NCI-H510A (cell line): ENCODE measurements at regions not wholly inside any gene's neighbourhood (a gene's known extent, or its start where the extent isn't known, plus 50 kb on each side); places are given as distances from the start of the nearest gene placed in this dataset.

Experiments used
- DNase-seq: peaks from one replicate; lab custom pipeline; 2025; lab: John Stamatoyannopoulos, UW

- no peak for DNase-seq
Observed at GRCh38 chr4:156101571-156101970, 147.9 kb upstream of the CTSO start.

- no peak for DNase-seq
Observed at GRCh38 chr4:156100651-156101050, 147.0 kb upstream of the CTSO start.

- DNase-seq = no peak
Observed at GRCh38 chr4:156098805-156099204, 145.1 kb upstream of the CTSO start.

- DNase-seq = no peak
Observed at GRCh38 chr4:156085100-156085499, 131.4 kb upstream of the CTSO start.

GRCh38 chr4:156084373-156084772 lies 130.7 kb upstream of the CTSO start:
- DNase-seq = no peak

- no peak for DNase-seq
Observed at GRCh38 chr4:156073976-156074375, 120.3 kb upstream of the CTSO start.

- no peak for DNase-seq
Observed at GRCh38 chr4:156060661-156061060, 107.0 kb upstream of the CTSO start.

- no peak for DNase-seq
Observed at GRCh38 chr4:156053174-156053573, 99.5 kb upstream of the CTSO start.

GRCh38 chr4:156052116-156052515 lies 98.5 kb upstream of the CTSO start:
- no peak for DNase-seq

GRCh38 chr4:156038772-156039171 lies 85.1 kb upstream of the CTSO start:
- DNase-seq = no peak

- no peak for DNase-seq
Observed at GRCh38 chr4:156036496-156036895, 82.8 kb upstream of the CTSO start.

- DNase-seq = no peak
Observed at GRCh38 chr4:156029691-156030090, 76.0 kb upstream of the CTSO start.

GRCh38 chr4:156021298-156021697 lies 67.6 kb upstream of the CTSO start:
- DNase-seq = no peak

- DNase-seq = no peak
Observed at GRCh38 chr4:156019246-156019645, 65.6 kb upstream of the CTSO start.

- no peak for DNase-seq
Observed at GRCh38 chr4:156018383-156018782, 64.7 kb upstream of the CTSO start.

GRCh38 chr4:156015781-156016180 lies 62.1 kb upstream of the CTSO start:
- no peak for DNase-seq

- no peak for DNase-seq
Observed at GRCh38 chr4:156006192-156006591, 52.5 kb upstream of the CTSO start.
